Lower lobe of right lung (tissue), 2 donors: ENCODE measurements at regions not wholly inside any gene's neighbourhood (a gene's known extent, or its start where the extent isn't known, plus 50 kb on each side); places are given as distances from the start of the nearest gene placed in this dataset.

Experiments
- ATAC-seq, 2 donors: fragments of 200-7000 bp; cut with Tn5 transposase; one replicate each; pipeline ENCODE4 v1.9.1; 2020 to 2022; ENCODE audit warnings: mild to moderate bottlenecking in 2 of 2, moderate library complexity in 2 of 2
- DNase-seq: peaks from one replicate; pipeline ENCODE4 v3.0.0-alpha.2; 2020
- H3K27ac ChIP-seq: fragments of 200-600 bp; one replicate; pipeline ENCODE4 v1.8.0; 2022
- H3K27me3 ChIP-seq: fragments of 200-600 bp; one replicate; pipeline ENCODE4 v1.8.0; 2022; ENCODE audit warnings: low read depth
- H3K36me3 ChIP-seq: fragments of 200-600 bp; one replicate; pipeline ENCODE4 v1.8.0; 2022; ENCODE audit warnings: mild to moderate bottlenecking
- H3K4me1 ChIP-seq: fragments of 200-600 bp; one replicate; pipeline ENCODE4 v1.8.0; 2022
- H3K4me3 ChIP-seq: fragments of 200-600 bp; one replicate; pipeline ENCODE4 v1.8.0; 2022; ENCODE audit warnings: mild to moderate bottlenecking
- H3K9me3 ChIP-seq: fragments of 200-600 bp; one replicate; pipeline ENCODE4 v1.8.0; 2022
- CTCF ChIP-seq: fragments of 200-600 bp; IDR thresholded peaks from one replicate; pipeline ENCODE4 v1.8.0; 2022; ENCODE audit warnings: antibody characterized with exemption, mild to moderate bottlenecking
- intact Hi-C: fragments of 100-400 bp; cut with DNase I; formaldehyde crosslinking; loops from one replicate; pipeline ENCODE4 v1.11.0; 2022
- donor health status: DM: no; HTN: yes; CAD: no; lungs with severe emphysema.

GRCh38 chr10:43763846-43764245 is 115.2 kb upstream of the ZNF32 start:
- intact Hi-C loops = no loop called here
- DNase-seq = no peak
- Histone ChIP-seq H3K9me3 (no peaks in the 10 kb centered on the region), H3K4me1 (no peaks in the 10 kb centered on the region), H3K36me3 (no peaks in the 10 kb centered on the region), H3K27ac (no peak overlapping the region), H3K27me3 (no peaks in the 10 kb centered on the region), H3K4me3 (no peak overlapping the region)
- ATAC-seq = no peak
- TF ChIP-seq CTCF = no peak

GRCh38 chr10:43760514-43760913 is 111.8 kb upstream of the ZNF32 start:
- Histone ChIP-seq H3K36me3 (no peaks in the 10 kb centered on the region), H3K4me3 (no peak overlapping the region), H3K4me1 (no peaks in the 10 kb centered on the region), H3K9me3 (no peaks in the 10 kb centered on the region), H3K27me3 (no peaks in the 10 kb centered on the region), H3K27ac (no peak overlapping the region)
- no peak for DNase-seq
- no peak for ATAC-seq
- intact Hi-C loops = no loop called here
- TF ChIP-seq CTCF = no peak

- intact Hi-C loops = no loop called here
- no peak overlapping the region for H3K27ac ChIP-seq
- H3K4me1 ChIP-seq = no peaks in the 10 kb centered on the region
- no peak for TF ChIP-seq CTCF
- H3K9me3 ChIP-seq = no peaks in the 10 kb centered on the region
- H3K27me3 ChIP-seq = no peaks in the 10 kb centered on the region
- H3K4me3 ChIP-seq = no peak overlapping the region
- no peak for DNase-seq
- no peaks in the 10 kb centered on the region for H3K36me3 ChIP-seq
- ATAC-seq = no peak
Observed at GRCh38 chr10:43759216-43759615, 110.5 kb upstream of the ZNF32 start.

- no peaks in the 10 kb centered on the region for H3K4me1 ChIP-seq
- TF ChIP-seq CTCF = no peak
- no peaks in the 10 kb centered on the region for H3K9me3 ChIP-seq
- H3K4me3 ChIP-seq = no peak overlapping the region
- DNase-seq = no peak
- H3K27me3 ChIP-seq = no peaks in the 10 kb centered on the region
- intact Hi-C loops = no loop called here
- no peaks in the 10 kb centered on the region for H3K36me3 ChIP-seq
- no peak overlapping the region for H3K27ac ChIP-seq
- ATAC-seq = no peak
Observed at GRCh38 chr10:43756341-43756740, 107.7 kb upstream of the ZNF32 start.

- DNase-seq (no peak), ATAC-seq (no peak)
Observed at GRCh38 chr10:43754569-43755260, 106.0 kb upstream of the ZNF32 start.

More at GRCh38 chr10:43754569-43755260, 106.0 kb upstream of the ZNF32 start:
- no peaks in the 10 kb centered on the region for H3K4me1 ChIP-seq
- no peaks in the 10 kb centered on the region for H3K9me3 ChIP-seq
- no peaks in the 10 kb centered on the region for H3K27me3 ChIP-seq
- no peak for TF ChIP-seq CTCF
- H3K4me3 ChIP-seq = no peak overlapping the region
- no peak overlapping the region for H3K27ac ChIP-seq
- intact Hi-C loops = no loop called here
- H3K36me3 ChIP-seq = no peaks in the 10 kb centered on the region
